GM18519 (cell line): ENCODE measurements at regions not wholly inside any gene's neighbourhood (a gene's known extent, or its start where the extent isn't known, plus 50 kb on each side); places are given as distances from the start of the nearest gene placed in this dataset.
"Not testable (repeated sequence)": the region's sequence is repeated elsewhere in the genome, so short reads cannot be mapped to it uniquely, and the experiment has no call there.

ENCODE experiments used
- ATAC-seq: cut with Tn5 transposase; IDR thresholded peaks from one replicate; pipeline ENCODE4 v1.9.1; 2021; ENCODE audit warnings: mild to moderate bottlenecking, moderate library complexity; ENCODE audit not compliant: unreplicated experiment, low FRiP score

- no peak for ATAC-seq
These were observed 73.4 kb downstream of the FGD2 start for GRCh38 chr6:37078814-37079213.

GRCh38 chr6:37081042-37081607, 75.7 kb downstream of the FGD2 start:
- ATAC-seq, result no peak

DNA sequence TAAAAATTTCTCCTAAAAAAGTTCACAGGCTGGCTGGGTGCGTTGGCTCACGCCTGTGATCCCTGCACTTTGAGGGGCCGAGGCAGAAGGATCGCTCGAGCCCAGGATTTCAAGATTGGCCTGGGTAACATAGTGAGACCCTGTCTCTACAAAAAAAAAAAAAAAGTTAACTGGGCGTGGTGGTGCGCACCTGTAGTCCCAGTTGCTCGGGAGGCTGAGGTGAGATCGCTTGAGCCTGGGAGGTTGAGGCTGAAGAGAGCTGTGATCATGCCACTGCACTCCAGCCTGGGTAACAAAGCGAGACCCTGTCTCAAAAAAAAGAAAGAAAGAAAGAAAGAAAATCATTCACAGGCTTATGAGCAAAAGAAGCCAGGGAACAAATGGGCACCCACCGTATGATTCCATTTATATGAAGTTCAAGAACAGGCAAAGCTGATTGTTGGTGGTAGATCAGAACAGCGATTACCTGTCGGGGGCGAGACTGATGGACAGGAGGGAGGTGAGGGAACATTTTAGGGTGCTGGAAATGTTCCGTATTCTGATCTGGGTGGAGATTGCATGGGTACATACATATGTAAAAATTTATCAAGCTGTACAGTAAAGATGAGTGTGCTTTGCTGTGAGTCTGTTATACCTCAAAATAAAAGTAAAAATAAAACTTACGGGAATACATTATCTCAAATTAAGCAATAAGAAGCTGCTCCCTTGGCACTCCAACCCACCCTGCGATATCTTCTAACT, 77.1 kb downstream of the FGD2 start:
- ATAC-seq, result no peak

- no peak for ATAC-seq
These were observed 78.0 kb downstream of the FGD2 start for GRCh38 chr6:37083243-37084138.

DNA sequence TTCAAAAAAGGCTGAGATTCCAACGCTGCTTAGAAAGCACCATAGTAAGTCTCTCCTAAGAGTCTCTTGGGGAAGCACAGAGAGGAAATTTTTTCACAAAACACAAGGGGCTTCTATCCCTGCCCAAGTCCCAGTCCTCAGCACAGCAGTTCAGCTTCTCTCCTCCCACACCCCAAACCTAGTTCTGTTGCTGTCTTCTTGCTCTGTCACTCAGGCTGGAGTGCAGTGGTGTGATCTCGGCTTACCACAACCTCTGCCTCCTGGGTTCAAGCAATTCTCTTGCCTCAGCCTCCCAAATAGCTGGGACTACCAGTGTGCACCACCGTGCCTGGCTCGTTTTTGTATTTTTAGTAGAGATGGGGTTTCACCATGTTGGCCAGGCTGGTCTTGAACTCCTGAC, 79.2 kb downstream of the FGD2 start:
- not testable (repeated sequence) for ATAC-seq

DNA sequence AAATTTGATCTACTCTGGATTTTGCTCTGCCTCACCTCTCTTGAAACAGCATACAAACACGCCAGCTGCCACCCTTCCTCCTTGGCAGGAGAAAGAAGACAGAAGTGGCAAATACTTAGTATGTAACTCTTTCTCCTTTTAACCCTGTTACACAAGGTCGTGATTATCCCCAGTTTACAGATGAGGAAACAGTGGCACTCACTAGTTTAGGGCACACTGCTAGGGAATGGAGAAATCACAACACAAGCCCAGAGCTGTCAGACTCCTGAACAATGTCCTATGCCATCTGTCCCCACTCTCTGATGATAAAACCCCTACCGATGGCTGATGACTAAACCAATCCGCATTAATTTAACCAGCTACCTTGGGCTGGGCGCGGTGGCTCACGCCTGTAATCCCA, 79.7 kb downstream of the FGD2 start:
- no peak for ATAC-seq

GRCh38 chr6:37088897-37089296, 81.1 kb upstream of the PIM1 start:
- ATAC-seq, result no peak

DNA sequence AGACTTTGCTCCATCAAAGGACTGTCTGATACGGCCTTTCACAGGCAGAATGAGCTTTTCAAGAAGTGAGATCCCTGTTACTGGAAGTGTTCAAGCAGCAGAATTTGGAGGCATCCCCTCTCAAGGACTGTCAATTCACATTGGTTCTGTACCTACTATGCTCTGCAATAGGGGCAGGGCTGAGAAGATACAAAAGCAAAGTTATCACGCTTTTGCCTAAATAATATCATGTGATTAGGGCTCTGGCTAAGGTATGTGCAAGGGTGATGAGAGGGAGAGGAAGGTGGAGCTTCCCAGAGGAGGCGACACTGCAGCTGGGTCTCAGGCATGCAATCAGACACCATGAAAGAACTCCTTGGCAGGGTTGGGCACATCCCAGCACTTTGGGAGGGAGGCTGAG, 80.2 kb upstream of the PIM1 start:
- no peak for ATAC-seq

GRCh38 chr6:37091104-37091503, 78.8 kb upstream of the PIM1 start:
- not testable (repeated sequence) for ATAC-seq

DNA sequence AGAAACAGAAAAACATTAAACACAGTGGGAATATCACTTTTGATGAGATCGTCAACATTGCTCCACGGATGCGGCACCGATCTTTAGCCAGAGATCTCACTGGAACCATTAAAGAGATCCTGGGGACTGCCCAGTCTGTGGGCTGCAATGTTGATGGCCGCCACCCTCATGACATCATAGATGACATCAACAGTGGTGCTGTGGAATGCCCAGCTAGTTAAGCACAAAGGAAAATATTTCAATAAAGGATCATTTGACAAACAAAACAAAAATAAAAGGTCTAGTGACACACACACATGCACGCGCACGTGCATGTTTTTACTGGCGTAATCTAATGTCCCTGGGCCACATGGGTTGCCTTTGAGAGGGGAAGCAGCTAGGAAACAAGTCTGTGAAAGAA, 78.4 kb upstream of the PIM1 start:
- not testable (repeated sequence) for ATAC-seq

DNA sequence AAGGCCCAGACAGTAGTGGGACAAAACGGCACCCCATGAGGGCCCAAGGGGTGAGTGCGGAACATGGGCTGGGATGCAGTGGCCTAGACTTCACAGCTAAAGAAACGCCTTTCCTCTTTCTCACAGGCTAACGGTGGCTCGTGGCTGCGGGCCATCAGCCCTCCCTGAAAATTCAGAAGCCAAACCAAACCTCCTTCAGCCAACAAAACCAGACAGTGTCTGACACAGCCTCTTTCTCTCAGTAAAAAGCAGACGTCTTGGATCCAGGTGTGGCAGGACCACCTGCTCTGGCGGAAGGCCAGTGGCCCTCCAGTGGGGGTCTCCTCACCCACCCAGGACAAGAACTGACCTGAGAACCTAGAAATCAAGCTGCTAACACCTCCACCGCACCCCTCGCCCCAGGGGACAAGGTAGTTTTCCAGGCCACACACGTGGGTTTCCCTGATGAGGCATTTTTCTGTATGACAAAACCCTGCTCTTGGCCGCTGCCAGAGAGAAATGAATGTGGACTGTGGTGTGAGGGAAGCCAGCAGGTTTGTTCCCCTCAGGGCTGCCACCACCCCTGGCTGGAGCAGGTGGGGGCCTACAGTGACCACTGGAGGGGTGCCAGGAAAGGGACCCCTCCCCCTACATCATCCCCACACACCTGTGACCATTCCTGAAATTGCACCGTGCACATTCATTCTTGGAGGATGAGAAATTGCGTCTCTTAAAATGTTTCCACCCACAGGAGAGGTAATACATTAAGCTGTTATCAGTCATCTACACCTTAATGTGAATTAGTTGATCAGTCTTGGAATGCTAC, 76.8 kb upstream of the PIM1 start:
- ATAC-seq, result no peak

- no peak for ATAC-seq
These were observed 76.3 kb upstream of the PIM1 start for GRCh38 chr6:37093728-37094069.

- ATAC-seq, result no peak
These were observed 74.0 kb upstream of the PIM1 start for GRCh38 chr6:37095997-37096396.

- no peak for ATAC-seq
These were observed 72.6 kb upstream of the PIM1 start for GRCh38 chr6:37097335-37097734.

DNA sequence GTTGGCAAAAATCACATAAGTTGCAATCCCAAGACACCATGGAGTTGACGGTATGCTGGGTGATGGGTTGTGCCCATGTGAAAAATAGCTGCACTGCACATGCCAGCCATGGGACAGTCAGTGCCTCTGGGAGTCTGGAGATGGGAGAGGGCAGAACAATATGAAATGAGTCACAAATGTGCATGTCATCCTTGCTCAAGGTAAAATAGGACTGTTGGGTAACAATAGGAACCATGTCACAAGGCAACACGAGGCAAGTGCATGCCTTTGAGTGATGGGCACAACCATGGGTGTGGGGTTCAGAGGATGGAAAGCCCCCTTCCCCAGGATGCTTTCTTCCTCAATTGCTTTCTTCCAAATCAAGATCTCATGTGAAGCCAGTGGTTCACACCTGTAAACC, 70.5 kb upstream of the PIM1 start:
- ATAC-seq, result no peak

- no peak for ATAC-seq
These were observed 69.2 kb upstream of the PIM1 start for GRCh38 chr6:37100745-37101144.

DNA sequence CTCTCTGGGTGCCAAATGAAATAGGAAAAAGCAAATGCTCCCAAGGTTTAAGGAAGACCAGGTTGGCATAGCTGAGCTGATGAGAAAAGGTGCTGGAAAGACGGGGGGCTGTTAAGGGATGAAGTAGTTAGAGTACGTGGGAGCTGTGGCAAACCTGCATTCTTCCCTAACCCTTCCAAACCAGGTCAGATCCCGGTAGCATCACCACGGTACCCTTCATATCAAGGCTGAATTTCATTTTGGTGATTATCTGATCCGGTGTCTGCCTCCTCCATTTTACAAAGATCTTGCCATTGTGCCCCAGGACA, 68.0 kb upstream of the PIM1 start:
- ATAC-seq, result no peak

- peak; percentile 81 for ATAC-seq
These were observed 67.4 kb upstream of the PIM1 start for GRCh38 chr6:37102299-37103168.

GRCh38 chr6:37103169-37104039, 66.5 kb upstream of the PIM1 start:
- no peak for ATAC-seq
